Stimulated activated CD8-positive, alpha-beta memory T cell treated with anti-CD3 and anti-CD28 coated beads, Interleukin-4, amount 100 ng/mL, for 48 hours (primary cell): ENCODE measurements at regions not wholly inside any gene's neighbourhood (a gene's known extent, or its start where the extent isn't known, plus 50 kb on each side); places are given as distances from the start of the nearest gene placed in this dataset.
"Not testable (repeated sequence)": the region's sequence is repeated elsewhere in the genome, so short reads cannot be mapped to it uniquely, and the experiment has no call there.

Source experiments
- DNase-seq: peaks from one replicate; pipeline ENCODE4 v3.0.0-alpha.2; 2020

- not testable (repeated sequence) for DNase-seq
Measured at GRCh38 chr19:34871911-34872310, 54.8 kb upstream of the ZNF30 start.

DNA sequence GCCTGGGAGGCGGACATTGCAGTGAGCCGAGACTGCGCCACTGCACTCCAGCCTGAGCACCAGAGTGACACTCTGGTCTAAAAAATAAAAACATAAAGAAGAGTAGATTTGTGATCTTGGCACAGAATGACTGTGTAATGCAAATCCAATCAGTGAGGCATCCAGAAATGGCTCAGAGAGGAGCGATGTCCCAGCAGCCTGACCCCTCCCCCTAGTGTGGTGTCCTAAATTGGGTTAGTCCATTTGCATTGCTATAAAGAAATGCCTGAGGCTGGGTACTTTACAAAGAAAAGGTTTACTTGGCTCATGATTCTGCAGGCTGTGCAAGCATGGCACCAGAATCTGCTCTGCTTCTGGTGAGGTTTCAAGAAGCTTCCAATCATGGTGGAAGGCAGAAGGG is 59.1 kb upstream of the ZNF30 start:
- no peak for DNase-seq

- not testable (repeated sequence) for DNase-seq
Measured at GRCh38 chr19:34865225-34865624, 61.5 kb upstream of the ZNF30 start.

GRCh38 chr19:34859823-34860736 is 66.6 kb upstream of the ZNF30 start:
- DNase-seq, result not testable (repeated sequence)

GRCh38 chr19:34859325-34859724 is 67.4 kb upstream of the ZNF30 start:
- DNase-seq, result not testable (repeated sequence)

GRCh38 chr19:34856052-34856451 is 70.7 kb upstream of the ZNF30 start:
- no peak for DNase-seq

- no peak for DNase-seq
Measured at GRCh38 chr19:34853369-34853768, 73.3 kb upstream of the ZNF30 start.

DNA sequence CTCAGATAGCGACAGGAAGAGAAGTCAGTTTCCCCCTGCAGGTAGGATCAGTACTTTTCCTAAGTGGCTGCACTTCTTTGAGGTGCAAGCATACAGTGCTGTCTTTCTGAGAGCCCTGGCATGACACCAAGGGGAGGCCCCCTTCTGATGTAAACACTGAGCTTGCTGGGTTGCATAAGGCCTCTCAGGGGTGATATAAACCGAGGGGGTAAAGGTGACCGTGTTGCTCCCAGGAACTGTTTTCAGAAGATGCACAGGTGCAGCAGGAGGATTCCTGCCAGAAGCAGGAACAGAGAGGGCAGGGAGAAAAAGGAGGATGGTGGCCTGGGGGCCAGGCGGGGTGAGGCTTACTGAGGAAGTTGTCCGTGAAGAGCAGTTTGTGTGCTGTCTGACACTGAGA is 74.0 kb upstream of the ZNF30 start:
- no peak for DNase-seq

DNA sequence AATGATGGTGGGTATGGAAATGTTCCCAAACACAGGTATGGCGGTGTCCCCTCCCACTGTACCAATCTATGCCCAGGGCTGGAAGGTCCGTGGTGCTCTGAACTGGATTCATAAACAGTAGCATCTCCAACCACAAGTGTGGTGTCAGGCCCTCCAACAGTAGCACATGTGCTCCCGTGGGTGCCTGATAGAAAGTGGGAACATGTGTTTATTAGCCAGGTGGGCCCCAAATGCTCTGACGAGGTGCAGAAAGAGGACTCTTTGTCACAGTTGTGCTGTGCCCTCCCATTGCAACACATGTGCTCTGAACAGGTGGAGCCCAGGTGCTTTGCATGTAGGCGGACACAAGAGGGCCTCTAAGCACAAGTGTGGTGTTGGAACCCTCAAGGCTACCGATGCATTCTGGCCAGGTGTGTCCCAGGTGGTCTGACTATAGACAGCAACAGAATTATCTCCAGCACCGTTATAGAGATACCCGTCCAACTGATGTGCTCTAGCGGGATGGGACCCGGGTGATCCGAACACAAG is 75.4 kb upstream of the ZNF30 start:
- DNase-seq, result no peak

DNA sequence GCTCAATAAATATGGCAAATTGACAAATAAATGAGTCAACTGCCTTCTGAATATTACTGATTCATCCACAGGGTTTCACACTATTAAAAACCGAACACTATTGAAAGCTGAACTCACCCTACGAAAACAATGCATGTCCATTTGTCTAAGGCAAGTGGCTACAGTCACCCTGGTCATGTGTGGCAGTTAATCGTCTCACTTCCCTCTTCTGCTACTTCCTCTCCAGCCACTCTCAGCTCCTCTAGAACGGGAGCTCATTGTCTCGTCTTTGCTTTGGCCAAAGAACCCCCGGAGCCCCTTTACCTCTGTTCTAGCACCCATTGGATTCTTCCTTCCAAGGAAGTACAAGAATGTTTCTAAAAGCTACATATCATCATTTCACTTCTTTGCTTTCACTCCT is 74.4 kb upstream of the ZNF599 start:
- no peak for DNase-seq

GRCh38 chr19:34844277-34844676 is 71.3 kb upstream of the ZNF599 start:
- DNase-seq, result no peak

DNA sequence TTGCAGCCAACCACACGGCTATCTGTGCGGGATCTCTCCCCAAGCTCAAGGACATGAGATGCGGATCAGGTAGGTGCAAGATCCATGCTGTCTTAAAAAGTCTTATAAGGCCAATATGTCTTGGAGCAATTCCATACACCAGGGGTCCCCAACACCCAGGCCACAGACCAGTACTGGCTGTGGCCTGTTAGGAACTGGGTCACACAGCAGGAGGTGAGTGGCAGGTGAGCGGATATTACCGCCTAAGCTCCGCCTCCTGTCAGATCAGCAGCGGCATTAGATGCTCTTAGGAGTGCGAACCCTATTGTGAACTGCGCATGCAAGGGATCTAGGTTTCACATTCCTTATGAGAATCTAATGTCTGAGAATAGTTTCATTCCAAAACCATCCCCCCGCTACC is 68.8 kb upstream of the ZNF599 start:
- DNase-seq, result no peak

DNA sequence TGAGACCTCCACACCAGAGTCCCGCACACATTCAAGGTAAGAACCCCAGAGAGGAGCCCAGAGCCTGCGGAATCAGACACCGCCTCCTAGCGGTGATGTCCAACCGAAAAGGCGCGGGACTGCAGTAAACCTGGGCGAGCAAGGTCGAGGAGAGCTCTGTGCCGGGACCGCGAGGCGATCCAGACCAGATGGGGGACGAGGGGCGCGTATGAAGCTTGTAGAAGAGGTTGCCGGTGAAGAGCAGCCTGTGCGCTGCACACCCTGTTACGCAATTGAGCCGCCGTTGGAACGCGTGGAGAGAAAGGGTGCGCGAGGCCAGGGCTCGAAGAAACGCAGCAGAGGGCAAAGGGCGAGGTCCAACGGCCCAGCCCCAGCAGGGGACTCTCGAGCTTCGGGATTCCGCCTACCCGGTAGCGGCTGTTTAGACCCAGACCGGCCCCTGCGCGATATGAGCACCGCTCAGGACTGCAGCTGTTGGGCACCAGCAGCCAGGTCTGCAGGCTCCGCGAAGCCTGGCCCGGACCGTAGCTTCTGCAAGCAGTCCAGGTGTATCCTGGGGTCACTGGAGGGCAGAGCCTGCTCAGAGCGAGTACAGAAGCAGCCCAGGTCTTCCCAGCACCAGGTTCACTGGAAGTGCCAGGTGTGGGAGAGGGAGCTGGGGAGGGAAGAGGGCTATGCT is 65.9 kb upstream of the ZNF599 start:
- DNase-seq, result peak; percentile 53

GRCh38 chr19:34838248-34838647 is 65.2 kb upstream of the ZNF599 start:
- DNase-seq, result no peak

DNA sequence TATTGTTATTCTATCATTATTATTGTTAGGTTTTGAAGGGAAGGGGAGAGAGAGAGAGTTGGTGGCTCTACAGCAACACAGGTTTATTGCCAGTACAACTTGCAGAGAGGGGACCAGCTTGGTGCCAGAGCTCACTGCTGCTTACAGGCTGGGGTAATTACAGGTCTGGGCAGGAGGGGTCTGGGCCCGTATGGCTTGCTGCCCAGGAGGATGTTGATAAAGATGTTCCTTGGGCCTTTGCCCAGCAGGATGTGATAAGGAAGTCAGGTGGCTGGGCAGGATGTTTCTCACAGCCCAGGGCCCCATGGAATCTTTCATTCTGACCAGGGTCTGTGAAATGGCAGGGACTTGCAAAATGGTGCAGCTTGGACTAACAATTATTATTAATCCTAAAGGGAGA is 64.2 kb upstream of the ZNF599 start:
- DNase-seq, result no peak

GRCh38 chr19:34835631-34836351 is 62.8 kb upstream of the ZNF599 start:
- no peak for DNase-seq

GRCh38 chr19:34834472-34835061 is 61.6 kb upstream of the ZNF599 start:
- DNase-seq, result no peak

GRCh38 chr19:34832581-34833112 is 59.6 kb upstream of the ZNF599 start:
- DNase-seq, result no peak

- no peak for DNase-seq
Measured at GRCh38 chr19:34831714-34832113, 58.7 kb upstream of the ZNF599 start.

DNA sequence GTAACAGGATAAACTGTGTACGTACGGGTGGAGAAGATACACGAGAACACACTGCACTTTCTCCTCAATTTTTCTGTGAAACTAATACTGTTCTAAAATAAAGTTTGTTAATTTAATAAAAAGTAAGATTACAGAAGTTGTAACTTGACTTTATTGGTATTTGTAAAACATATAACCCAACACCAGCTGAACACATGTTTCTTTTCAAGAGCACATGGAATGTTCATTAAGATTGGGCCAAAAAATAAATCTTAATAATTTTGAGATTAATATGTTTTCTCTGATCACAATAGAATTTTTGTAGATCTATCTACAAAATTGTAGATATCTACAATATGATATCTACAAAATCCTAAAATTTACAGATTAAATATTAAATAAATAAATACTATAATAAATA is 55.1 kb upstream of the ZNF599 start:
- DNase-seq, result no peak

DNA sequence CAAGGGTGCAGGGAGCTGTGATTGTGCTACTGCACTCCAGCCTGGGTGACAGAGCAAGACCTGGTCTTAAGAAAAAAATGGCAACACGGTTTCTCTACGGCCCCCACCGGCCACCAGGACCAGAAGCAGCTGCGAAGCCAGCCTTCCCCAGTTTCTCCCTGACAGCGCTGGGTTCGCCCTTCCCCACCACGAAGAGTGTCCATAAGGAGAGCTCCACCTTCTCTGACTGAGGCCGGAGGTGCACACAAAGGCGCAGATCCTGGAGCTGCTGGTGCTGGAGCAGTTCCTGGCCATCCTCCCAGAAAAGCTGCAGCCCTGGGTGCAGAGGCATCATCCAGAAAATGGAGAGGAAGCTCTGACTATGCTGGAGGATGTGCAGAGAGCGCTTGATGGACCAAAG is 52.2 kb upstream of the ZNF599 start:
- no peak for DNase-seq

GRCh38 chr19:34824686-34825085 is 51.7 kb upstream of the ZNF599 start:
- no peak for DNase-seq
